GM19395 (cell line): ENCODE measurements at regions not wholly inside any gene's neighbourhood (a gene's known extent, or its start where the extent isn't known, plus 50 kb on each side); places are given as distances from the start of the nearest gene placed in this dataset.

Experiments used
- ATAC-seq: cut with Tn5 transposase; IDR thresholded peaks from one replicate; pipeline ENCODE4 v1.9.1; 2021; ENCODE audit warnings: mild to moderate bottlenecking, moderate library complexity; ENCODE audit not compliant: unreplicated experiment

- ATAC-seq, result no peak
These were observed 55.1 kb downstream of the KIF4B start for GRCh38 chr5:155068616-155069100.

GRCh38 chr5:155069961-155070360, 56.4 kb downstream of the KIF4B start:
- ATAC-seq, result no peak

GRCh38 chr5:155070781-155071180, 57.2 kb downstream of the KIF4B start:
- ATAC-seq, result no peak

GRCh38 chr5:155076379-155076778, 62.8 kb downstream of the KIF4B start:
- ATAC-seq, result no peak

- no peak for ATAC-seq
These were observed 66.1 kb downstream of the KIF4B start for GRCh38 chr5:155079698-155080097.

- no peak for ATAC-seq
These were observed 67.2 kb downstream of the KIF4B start for GRCh38 chr5:155080721-155081120.

GRCh38 chr5:155081618-155082017, 68.1 kb downstream of the KIF4B start:
- ATAC-seq, result no peak

GRCh38 chr5:155082401-155082800, 68.8 kb downstream of the KIF4B start:
- ATAC-seq, result no peak

- ATAC-seq, result no peak
These were observed 71.9 kb downstream of the KIF4B start for GRCh38 chr5:155085282-155085989.

GRCh38 chr5:155087036-155087435, 73.5 kb downstream of the KIF4B start:
- ATAC-seq, result no peak

GRCh38 chr5:155088811-155089210, 75.3 kb downstream of the KIF4B start:
- no peak for ATAC-seq

- ATAC-seq, result no peak
These were observed 76.1 kb downstream of the KIF4B start for GRCh38 chr5:155089643-155090042.

- no peak for ATAC-seq
These were observed 77.6 kb downstream of the KIF4B start for GRCh38 chr5:155091063-155091648.

- no peak for ATAC-seq
These were observed 78.5 kb downstream of the KIF4B start for GRCh38 chr5:155091768-155092717.

GRCh38 chr5:155094455-155094854, 80.9 kb downstream of the KIF4B start:
- no peak for ATAC-seq

- ATAC-seq, result no peak
These were observed 84.4 kb downstream of the KIF4B start for GRCh38 chr5:155097995-155098394.

- ATAC-seq, result no peak
These were observed 84.9 kb downstream of the KIF4B start for GRCh38 chr5:155098433-155098832.

- no peak for ATAC-seq
These were observed 88.1 kb downstream of the KIF4B start for GRCh38 chr5:155101697-155102096.

- ATAC-seq, result no peak
These were observed 89.6 kb downstream of the KIF4B start for GRCh38 chr5:155103146-155103545.

- no peak for ATAC-seq
These were observed 90.9 kb downstream of the KIF4B start for GRCh38 chr5:155104441-155104840.

- no peak for ATAC-seq
These were observed 92.7 kb downstream of the KIF4B start for GRCh38 chr5:155106221-155106620.
